ENCODE measurements at regions not wholly inside any gene's neighbourhood (a gene's known extent, or its start where the extent isn't known, plus 50 kb on each side); places are given as distances from the start of the nearest gene placed in this dataset.
A peak's percentile ranks its signal among the peaks of the same experiment; 100 is the strongest.

DNA sequence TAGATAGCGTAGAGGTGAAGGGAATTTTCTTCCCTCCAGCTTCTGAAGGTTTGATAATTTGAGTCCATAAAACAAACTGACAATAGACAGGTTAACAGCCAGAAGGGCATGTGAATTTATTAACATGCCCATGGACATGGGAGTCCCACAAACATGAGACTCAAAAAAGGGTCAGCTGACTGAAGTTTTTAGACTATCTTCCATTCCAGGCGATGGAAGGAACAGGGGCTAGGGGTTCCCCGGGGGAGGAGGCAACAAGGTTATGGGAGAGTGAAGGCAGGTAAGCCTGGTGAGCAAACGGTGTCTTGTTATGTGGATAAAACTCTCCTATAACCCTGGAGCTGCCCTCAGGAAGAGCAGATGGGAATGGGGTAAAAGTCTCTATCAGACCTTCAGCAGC is 81.5 kb upstream of the SORBS2 start:
- DNase-seq (ENCODE audit: low read depth in 2 of 2), result no peak

DNA sequence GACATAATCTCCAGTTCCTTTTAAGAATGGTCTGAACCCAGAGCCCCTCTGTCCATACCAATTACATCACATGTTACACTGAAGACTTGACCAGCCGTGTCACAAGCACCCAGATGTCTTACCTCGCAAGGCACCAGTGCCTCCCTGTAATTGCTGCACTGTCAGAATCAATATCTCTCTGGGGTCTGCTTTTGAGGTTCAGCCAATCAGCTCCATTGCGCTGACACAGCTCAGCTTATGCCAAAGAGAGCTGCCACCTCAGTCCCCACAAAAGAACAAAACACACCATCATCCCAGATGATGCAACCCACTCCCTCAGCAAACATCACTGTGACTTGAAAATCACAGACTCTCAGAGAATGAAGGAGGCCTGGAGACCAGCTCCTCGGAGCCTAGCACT is 82.5 kb upstream of the SORBS2 start:
- no peak for DNase-seq (ENCODE audit: low read depth in 2 of 2)

DNA sequence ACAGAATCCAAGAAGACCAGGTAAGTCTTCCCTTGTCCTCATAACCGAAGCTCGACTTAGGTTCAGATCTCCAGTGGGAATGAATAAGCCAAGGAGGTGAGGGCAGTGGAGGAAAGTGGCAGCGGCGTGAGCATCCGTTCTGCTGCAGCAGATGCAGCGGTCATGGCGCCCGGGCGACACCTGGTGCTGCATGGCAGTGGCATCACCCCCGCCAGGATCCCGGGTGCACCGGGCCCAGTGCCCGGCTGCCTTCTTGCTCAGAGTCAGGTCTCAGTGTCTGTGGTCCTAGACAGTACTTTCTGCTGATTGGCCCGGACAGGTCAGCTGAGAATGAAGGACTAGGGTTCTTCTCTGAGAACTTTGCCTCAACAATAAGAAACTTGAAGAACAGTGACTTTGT is 83.4 kb upstream of the SORBS2 start:
- no peak for DNase-seq (ENCODE audit: low read depth in 2 of 2)

DNA sequence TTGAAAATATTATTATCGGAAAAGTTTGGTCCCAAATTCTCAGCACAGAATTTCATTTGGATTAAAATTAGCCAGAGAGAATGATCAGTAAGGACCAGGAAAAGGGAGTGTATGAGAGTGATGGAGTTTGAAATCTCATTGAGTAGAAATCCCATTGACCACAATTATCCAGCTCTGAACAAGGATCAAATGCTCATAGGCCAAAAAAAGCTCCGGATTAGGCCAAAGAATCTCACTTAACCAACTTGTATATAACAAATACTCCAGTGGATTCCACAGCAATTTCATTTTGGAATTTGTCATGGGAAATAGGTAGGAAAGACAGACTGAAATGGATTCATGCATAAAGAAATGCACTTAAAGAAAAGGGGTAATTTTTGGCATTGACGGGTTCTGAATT is 83.9 kb upstream of the SORBS2 start:
- DNase-seq (ENCODE audit: low read depth in 2 of 2), result no peak

DNA sequence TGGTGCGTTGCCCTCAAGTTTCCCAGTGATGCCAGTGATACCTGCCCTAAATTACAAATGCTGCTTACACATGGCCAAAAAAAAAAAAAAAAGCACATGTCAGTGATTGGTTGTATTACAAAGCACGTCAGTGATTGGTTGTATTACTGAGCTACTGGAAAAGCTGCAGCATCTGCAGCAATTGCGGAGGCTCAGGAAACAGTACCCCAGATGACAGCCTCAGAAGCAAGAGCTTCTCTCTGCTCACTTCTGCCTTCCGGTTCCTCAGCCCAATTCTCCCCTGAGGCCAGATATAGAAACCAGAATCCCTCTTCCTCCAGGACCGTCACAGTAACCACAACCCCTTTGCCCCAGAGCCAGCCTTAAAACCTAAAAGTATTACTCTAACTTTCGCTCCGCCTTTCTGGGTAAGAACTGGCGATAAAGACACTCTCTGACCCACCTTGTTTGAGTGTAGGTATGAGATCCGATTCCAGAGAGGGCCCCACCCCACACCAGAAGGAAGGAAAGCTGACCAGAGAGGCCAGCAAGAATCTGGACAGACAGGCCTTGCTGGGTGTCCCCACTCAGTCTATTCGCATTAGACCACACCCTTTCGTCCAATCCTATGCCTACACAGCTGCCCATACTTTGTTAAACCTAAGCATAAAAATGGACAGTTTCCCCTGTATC is 85.0 kb upstream of the SORBS2 start:
- DNase-seq (ENCODE audit: low read depth in 2 of 2), result no peak

DNA sequence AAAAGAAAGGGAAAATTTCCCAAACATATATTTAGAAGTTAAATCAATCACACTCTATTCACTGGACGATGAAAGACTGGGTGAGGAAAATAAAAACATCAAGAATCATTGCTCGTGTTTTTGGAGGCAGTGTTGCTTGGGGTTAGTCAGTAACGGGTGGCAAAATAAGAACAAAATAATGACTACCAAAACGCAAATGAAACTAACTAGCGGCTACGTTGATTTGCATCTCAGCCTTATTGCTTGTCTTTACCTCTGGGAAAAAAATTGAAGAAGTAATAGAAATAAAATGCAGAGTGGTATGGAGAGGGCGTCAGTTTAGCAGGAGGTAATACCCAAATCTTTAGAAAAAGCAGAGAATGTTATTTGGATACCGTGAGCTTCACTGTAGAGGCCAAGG is 86.4 kb upstream of the SORBS2 start:
- no peak for DNase-seq (ENCODE audit: low read depth in 2 of 2)

DNA sequence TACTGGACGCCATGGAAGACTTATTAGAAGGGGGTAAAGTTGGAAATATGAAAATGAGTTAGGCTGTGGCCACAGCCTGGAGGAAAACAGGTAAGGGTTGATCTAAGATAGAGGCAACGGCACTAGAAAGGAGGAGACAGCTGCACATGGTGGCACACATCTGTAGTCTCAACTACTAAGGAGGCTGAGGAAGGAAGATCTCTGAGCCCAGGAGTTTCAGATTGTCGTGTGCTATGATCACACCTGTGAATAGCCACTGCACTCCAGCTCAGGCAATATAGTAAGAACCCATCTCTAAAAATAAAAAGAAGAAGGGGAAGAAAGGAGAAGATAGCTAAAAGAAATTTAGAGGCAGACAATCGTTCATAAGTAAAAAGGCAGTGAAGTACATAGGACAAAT is 87.8 kb upstream of the SORBS2 start:
- no peak for DNase-seq (ENCODE audit: low read depth in 2 of 2)

DNA sequence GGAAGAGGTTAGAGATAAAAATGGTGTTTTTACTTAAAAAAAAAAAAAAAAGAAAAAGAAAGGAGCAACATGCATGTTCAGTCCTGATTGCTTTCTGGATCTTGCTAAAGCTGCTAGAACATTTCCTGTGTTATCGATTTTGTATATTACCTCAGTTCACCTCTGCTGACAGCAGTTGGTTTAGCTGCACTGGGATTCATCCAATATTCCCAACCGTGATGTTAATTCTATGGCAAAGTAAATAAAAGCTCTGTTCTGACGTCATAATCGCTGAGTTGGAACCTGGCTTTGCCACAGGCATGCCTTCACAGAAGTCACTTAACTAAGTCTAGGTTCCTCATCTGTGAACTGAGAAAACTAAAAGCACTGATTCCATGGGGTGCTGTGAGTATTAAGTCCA is 90.7 kb upstream of the SORBS2 start:
- no peak for DNase-seq (ENCODE audit: low read depth in 2 of 2)

DNA sequence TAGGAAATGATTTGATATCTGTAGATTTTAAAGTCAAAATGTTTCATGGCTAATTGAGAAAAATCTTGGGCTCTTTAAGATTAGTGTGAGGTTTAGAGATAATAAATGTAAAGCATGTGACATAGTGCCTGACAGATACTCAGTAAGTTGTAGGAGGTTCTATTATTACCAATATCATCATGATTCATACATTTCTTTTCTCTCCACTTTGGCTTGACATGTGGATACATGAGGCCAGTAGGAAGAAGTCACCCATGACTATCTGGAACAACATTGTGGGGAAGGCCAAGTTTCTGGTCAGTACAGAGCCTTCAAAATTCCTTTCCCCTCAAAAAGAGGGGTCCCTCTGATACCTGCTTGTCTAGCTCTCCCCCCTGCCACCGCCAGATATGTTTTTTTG is 91.2 kb upstream of the SORBS2 start:
- no peak for DNase-seq (ENCODE audit: low read depth in 2 of 2)

DNA sequence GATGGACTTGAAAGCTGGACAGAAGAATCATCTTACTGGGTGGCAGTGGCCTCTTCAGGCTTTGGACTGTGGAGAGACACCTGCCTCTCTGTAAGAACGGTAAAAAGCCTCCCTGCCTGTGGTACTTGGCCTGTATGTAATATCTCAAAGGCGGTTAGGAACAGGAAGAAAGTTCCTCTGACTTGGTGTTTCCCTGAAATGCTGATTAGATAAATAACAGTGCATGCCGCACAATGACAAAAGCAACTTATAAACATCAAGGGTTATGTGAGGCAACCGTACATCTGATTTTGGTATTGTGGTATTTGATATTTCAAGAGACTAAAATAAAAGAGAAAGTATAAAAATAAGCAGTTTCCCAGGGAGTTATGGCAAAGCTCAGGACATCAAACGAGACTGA is 92.4 kb upstream of the SORBS2 start:
- DNase-seq (ENCODE audit: low read depth in 2 of 2), result no peak

DNA sequence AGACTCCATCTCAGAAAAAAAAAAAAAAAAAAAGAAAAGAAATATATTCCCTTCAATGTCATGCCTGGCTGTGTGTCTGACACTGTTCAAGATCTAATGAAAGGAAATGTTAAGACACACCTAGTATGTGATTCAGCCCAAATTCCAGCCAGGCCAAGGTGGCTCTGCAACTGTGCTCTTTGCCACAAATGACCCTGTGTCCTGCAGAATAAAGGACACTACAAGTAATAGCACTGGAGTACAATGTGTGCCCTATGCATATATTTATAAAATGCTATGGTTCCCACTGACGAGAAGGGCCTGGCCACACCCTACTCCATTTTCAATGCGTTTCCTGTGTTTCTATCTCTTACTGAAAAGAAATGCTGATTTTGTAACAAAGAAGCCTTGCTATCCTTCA is 98.0 kb upstream of the SORBS2 start:
- no peak for DNase-seq (ENCODE audit: low read depth in 2 of 2)

DNA sequence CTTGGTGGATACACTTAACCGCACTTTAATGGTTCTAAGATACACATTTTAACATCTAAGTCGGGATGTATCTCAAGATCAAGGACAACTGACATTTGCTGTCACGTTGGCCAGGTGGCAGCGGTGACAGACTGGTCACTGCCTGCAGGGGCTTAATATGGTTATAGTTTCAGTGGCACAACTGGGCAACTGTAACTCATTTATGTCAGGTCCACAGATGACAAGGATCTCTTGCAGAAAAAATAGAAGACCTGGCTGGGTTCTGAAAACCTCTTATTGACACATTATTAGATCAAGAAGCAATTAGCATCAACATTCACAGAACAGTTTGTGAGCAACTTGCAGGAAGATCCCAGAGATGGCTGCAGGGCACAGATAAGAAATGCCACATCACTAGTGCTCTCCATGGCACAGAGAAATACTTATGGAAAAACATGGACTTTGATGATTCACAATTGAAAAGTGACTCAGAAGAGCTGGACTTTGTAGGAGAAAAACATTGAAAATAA is 99.6 kb upstream of the SORBS2 start:
- DNase-seq (ENCODE audit: low read depth in 2 of 2), result peak; percentile 15 to 73

DNA sequence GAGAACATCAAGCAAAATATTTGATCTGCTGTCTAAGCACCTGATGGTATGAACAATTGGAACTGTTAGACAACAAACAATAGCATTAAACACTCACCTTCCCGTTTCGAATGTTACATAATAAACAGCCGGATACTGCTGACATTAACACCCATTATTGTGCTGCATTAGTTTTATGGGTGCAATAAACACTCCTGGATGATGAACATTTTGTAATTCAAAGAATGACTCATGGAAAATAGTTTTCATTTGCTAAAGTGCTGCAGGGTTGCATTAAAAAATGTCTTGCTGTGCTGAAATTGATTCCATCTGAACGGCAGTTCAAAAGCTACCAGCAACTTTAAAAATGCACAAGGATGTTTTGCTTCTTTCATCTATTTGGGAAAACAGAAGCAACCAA is 100.8 kb upstream of the SORBS2 start:
- DNase-seq (ENCODE audit: low read depth in 2 of 2), result peak; percentile 63 to 76

DNA sequence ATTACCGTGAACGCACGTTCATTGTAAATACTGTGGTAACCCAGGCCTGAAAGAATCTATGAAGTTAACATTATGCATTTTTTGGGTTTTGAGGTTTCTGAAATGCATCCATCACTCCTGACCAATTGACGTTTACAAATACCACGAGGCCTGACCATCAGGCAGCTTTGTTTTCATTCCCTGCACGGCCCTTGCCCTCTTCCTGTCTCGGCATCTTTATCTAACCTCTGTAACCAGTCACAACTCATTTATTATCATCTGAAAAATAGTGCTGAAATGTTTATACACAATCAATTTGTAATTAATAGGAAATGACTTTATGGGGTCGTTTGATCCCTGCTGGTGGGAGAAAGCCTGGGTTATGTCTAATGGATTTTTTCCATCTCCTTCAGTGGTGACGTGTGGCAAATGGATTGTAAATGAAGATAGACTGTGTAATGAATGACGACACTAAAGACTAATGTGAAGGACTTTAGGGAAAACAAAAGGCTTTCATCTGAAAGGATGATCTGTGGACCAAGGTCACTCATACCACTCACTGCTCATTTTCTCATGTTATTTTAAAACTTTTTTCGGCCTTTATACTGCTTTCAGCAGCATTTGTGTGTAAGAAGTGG is 102.7 kb upstream of the SORBS2 start:
- peak in 1 of 2 donors; percentile 8 for DNase-seq (ENCODE audit: low read depth in 2 of 2)

DNA sequence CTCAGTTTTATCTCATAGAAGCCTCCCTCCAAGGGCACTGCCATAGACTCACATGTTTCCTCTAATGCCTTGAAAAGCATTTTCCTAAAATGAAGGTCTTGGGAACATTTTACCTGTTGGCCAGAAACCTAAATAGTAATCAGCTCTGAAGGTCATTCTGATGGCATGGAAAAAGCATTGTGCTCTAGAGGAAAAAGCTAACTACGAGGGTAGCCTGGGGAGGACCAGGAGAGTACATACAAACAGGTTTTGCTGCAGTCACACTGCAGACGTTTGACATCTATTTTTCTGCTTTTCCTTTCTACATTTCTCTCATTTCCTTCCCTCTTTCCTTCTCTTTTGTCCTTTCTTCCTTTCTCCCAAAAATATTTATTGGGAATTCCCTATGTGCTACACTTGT is 103.3 kb upstream of the SORBS2 start:
- DNase-seq (ENCODE audit: low read depth in 2 of 2), result no peak

DNA sequence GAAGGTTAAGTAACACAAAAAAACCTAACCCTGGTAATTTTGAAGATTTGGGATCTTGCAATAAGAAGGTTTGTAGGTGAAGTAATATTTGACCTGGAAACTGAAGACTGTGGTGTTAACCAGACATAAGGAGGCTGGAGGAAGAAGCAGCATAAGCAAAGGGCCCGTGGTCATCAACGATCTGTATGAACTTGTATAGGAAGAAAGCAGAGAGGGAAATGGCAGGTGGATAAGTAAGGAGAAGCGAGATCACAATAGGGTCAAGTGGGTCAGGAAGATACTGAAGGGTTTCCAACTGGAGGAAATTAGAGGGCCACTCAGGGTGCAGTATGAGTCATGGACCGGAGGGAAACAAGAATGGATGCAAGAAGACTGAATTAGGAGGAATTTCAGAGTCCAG is 103.8 kb upstream of the SORBS2 start:
- DNase-seq (ENCODE audit: low read depth in 2 of 2), result peak in 1 of 2 donors; percentile 13

DNA sequence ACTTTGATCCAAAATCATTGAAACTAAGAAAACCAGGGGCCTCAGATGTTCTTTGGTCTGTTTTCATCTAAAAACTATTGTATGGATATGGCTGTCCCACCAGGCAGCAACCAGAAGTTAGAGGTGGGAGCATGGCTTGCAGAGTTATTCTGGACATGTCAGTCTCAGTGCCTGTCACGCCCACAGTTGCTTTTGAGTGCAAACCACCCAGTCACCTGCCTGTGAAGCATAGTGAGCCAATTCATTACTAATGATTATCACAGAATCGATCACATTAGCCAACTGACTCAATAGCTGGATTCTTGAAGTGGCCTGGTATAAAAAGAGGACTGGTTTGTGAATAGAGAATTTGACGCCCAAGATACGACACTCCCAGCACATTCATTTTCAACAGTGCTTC is 104.2 kb upstream of the SORBS2 start:
- DNase-seq (ENCODE audit: low read depth in 2 of 2), result no peak

DNA sequence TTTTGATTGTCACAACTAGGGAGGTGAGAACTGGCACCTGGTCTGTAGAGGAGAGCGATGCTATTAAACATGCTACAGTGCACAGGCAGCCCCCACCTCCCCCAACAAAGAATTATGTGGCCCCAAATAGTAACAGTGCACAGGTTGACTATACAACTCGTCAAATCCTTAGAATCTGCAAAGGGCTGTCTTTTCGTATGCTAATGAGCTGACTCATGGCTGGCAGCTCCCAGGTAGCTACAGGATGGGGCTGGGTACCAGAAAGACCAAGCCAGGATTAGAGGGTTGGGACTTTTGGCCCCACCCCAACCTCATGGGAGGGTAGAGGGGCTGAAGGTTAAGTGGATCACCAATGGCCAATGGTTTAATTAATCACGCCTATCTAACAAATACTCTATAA is 104.7 kb upstream of the SORBS2 start:
- DNase-seq (ENCODE audit: low read depth in 2 of 2), result no peak

DNA sequence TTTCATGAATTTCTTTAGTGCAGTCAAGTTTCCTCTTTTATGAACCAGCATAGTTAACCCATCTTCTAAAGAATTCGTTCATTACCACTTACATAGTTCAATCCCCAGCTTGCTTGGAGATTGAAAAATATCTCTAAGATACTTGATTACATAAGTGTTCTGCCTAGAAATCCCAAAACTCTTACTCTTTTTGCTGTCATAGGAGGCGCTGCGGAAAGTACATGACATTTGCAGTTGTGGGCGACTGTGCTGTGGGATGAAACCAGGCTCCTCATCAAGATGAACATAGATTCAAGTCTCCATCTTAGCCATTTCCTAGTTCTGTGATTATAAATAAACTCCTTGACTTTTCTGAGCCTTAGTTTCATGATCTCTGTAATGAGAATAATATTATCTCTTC is 107.1 kb upstream of the SORBS2 start:
- DNase-seq (ENCODE audit: low read depth in 2 of 2), result no peak

DNA sequence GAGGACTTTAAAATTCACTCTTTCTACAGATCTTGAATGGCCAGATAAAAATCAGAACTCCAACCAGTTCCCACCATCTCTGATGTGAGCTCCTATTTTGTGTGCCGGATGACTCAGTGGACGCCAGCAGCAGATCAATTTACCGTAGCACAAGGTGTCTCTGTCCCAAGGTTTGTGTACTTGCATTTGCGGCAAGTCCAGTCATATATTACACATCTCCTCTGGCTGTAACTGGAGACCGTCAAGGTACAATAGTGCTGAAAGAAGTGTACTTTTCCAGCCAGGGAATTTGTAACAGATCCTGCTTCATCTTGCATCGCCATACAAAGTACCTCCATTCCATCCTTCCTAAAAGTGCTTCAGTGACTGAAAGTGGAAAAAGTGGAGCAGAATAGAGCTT is 108.2 kb upstream of the SORBS2 start:
- no peak for DNase-seq (ENCODE audit: low read depth in 2 of 2)

DNA sequence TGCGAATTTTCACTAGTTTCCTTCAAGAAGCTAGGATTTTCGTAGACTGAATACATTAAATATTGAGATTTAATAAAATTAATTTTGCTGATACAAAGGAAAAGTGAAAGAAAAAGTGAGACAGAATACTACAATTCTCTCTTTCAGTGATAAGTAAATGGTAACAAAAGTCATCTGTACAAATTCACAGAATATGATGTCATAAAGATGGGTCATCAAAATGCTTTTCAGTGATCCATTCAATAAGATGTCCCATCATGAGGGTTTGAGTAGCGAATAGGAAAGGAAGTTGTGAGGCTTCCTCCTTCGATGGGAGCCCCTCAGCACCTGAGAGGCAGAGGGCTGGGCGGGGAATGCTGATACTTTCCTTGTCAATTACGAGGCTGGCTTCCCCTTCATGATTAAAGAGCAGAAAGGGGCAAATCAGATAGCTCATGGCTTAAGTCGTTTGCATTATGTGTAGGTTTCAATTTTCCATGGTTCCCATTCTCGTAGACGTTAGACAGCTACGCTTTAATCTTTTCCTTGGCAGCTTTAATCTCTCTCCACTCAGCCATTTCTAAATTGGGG is 108.8 kb upstream of the SORBS2 start:
- DNase-seq (ENCODE audit: low read depth in 2 of 2), result no peak

DNA sequence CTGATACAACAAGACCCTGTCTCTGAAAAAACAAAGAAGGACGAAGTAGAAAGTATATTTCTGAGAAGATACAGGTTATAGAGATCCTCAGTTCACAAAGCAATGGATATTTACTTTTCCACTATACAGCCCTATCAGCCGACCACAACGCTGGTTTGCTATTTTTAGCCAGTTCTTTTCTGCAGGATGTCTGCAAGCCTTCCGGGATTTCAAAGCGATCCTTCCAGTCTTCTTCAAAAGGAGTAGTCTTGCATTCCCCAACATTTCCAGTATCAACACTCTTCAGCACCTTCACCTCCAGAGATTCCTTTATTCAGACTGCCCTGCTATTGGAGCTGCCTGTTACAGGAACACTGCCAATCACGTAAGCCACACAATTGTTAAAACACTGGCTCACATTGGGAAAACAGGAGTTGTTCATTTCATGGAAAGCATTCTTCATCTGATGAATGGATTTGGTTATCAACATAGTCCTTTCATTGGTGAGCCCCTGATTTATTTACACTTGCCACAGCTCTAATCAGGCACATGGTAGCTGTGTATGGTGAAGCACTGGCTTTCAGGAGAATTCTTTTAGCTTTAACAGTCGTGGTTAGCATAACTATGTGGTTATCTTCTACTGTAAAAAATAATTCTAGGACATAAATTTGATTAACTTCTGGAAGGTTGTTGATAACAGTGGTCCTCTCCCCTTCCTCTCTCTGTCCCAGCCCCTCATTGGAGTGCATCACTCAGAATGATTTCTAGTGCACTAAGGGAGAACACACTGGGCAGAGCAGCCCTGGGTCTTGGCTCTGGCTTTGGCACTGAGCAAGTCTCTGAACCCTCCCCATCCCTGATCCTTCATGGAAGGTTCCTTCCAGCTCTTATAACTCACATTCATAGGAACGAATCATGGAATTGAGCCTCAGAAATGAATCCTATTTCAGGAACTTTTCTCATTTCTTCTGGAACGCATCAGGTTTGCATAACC is 109.9 kb upstream of the SORBS2 start:
- peak in 1 of 2 donors; percentile 12 for DNase-seq (ENCODE audit: low read depth in 2 of 2)

Data from dermis microvascular lymphatic vessel endothelial cell (primary cell).